ENCODE measurements at regions not wholly inside any gene's neighbourhood (a gene's known extent, or its start where the extent isn't known, plus 50 kb on each side); places are given as distances from the start of the nearest gene placed in this dataset.

DNA sequence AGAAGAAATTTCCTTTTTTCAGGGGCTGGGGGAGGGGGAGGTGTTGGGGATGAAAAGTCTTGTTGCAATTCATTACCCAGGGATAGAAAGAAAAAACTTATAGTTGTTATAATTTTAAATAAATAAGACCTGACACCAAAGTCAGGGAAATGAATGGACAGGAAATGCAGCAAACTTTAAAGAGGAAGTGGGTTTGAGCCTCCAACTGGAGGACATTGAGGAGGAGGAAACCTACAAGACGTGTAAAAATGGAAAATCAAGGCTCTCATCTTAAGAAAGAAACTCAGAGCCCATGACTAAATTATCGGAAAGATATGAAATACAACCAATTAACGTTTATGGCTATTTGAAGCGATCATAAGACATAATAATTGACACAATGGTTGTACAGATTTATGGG is 54.4 kb downstream of the NIBAN1 start:
- Histone ChIP-seq H3K27ac (no peak overlapping the region), H3K4me3 (replicated peaks in 1 of 3) (no peak overlapping the region), H3K9me3 (no peaks in the 10 kb centered on the region), H3K4me1 (no peaks in the 10 kb centered on the region), H3K27me3 (no peaks in the 10 kb centered on the region), H3K36me3 (no peaks in the 10 kb centered on the region)
- TF ChIP-seq, protein P1, sequence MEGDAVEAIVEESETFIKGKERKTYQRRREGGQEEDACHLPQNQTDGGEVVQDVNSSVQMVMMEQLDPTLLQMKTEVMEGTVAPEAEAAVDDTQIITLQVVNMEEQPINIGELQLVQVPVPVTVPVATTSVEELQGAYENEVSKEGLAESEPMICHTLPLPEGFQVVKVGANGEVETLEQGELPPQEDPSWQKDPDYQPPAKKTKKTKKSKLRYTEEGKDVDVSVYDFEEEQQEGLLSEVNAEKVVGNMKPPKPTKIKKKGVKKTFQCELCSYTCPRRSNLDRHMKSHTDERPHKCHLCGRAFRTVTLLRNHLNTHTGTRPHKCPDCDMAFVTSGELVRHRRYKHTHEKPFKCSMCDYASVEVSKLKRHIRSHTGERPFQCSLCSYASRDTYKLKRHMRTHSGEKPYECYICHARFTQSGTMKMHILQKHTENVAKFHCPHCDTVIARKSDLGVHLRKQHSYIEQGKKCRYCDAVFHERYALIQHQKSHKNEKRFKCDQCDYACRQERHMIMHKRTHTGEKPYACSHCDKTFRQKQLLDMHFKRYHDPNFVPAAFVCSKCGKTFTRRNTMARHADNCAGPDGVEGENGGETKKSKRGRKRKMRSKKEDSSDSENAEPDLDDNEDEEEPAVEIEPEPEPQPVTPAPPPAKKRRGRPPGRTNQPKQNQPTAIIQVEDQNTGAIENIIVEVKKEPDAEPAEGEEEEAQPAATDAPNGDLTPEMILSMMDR (IDR thresholded peaks at IDR 0.05): no peak
- no peak for TF ChIP-seq POLR2A (IDR thresholded peaks at IDR 0.05)
- intact Hi-C loops (cut with DNase I): no loop called here
- no peak for DNase-seq
- 86 to 87% methylated on average over 4 of the region's 4 CpGs for WGBS, 2 donors

DNA sequence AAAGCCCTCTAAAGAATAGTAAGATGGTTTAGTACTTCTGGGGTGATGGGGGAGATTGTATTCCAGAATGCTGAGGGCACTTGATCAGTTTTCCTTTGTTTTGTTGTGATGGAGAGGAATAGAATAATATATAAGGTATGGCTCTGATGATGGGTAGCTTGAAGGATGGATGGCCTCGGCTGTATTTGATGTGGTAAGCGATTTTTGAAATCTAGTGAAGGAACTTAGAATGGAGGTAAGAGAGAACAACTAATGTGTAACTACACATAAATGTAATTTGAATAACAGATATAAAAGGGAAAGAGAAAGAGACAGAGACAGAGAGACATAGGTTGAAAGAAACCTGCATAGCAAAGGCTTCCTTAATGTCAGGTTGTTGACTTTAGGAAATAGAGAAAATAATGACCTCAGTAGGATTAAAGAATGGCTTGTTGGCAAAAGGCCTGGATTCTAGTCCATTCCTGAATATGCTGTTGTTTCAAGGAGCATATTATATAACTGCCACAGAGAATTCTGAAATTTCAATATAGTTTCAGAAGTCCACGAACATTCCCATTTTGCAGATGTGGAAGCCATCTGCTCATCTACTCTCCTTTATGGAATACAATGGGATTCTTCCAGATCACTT is 58.7 kb downstream of the NIBAN1 start:
- DNase-seq: no peak
- Histone ChIP-seq H3K4me3 (replicated peaks in 1 of 3) (no peak overlapping the region), H3K27me3 (no peaks in the 10 kb centered on the region), H3K27ac (no peak overlapping the region), H3K36me3 (no peaks in the 10 kb centered on the region), H3K4me1 (no peaks in the 10 kb centered on the region), H3K9me3 (no peaks in the 10 kb centered on the region)
- no peak for TF ChIP-seq POLR2A (IDR thresholded peaks at IDR 0.05)
- TF ChIP-seq, protein P1 (IDR thresholded peaks at IDR 0.05): no peak
- intact Hi-C loops (cut with DNase I): no loop called here
- 91 to 96% methylated on average over 3 of the region's 3 CpGs for WGBS, 2 donors

DNA sequence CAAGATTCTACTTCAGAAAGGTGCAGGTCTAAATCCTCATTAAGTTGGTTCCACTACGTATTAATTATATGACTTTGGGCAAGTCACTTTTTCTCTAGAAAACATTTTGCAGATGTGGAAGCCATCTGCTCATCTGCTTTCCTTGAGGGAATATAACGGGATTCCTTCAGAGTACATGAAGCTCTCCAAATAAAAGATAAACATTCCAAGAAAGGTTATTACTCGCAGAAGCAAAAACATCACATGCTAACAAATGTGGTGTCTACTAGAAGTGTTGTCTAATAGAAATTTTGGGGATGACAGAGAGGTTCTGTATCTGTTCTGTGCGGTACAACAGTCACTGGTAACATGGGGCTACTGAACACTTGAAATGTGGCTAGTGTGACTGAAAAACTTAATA is 60.2 kb downstream of the NIBAN1 start:
- H3K27ac ChIP-seq: no peak overlapping the region
- TF ChIP-seq, protein P1 (IDR thresholded peaks at IDR 0.05): no peak
- no peak for TF ChIP-seq POLR2A (IDR thresholded peaks at IDR 0.05)
- intact Hi-C loops (cut with DNase I): no loop called here
- no peak for DNase-seq
- H3K4me1 ChIP-seq: no peaks in the 10 kb centered on the region
- no peaks in the 10 kb centered on the region for H3K36me3 ChIP-seq
- H3K9me3 ChIP-seq: no peaks in the 10 kb centered on the region
- no peak overlapping the region for H3K4me3 ChIP-seq (replicated peaks in 1 of 3)
- WGBS, 2 donors: 79 to 88% methylated on average over 4 of the region's 4 CpGs
- no peaks in the 10 kb centered on the region for H3K27me3 ChIP-seq

DNA sequence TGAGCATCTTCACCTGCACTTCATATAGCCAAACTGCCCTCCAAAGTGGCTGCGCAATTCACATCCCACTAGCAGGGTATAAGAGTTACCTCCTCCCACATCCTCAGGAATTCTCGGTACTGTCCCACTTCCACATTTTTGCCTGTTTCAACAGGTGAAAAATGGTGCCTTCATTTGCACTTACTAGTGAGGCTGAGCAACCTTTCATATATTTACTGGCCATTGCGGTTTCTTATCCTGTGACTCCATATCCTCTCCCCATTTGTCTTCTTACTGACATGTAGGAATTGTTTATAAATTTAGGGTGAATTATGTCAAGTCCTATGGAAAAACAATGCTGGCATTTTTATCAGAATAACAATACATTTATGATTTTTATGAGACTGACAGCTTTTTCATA is 61.9 kb downstream of the NIBAN1 start:
- WGBS, 2 donors: 95% methylated on average over 3 of the region's 3 CpGs
- TF ChIP-seq, protein P1 (IDR thresholded peaks at IDR 0.05): no peak
- no peak for TF ChIP-seq POLR2A (IDR thresholded peaks at IDR 0.05)
- Histone ChIP-seq H3K4me3 (replicated peaks in 1 of 3) (no peak overlapping the region), H3K27ac (no peak overlapping the region), H3K4me1 (no peaks in the 10 kb centered on the region), H3K36me3 (no peaks in the 10 kb centered on the region), H3K27me3 (no peaks in the 10 kb centered on the region), H3K9me3 (no peaks in the 10 kb centered on the region)
- DNase-seq: no peak
- intact Hi-C loops (cut with DNase I): no loop called here

DNA sequence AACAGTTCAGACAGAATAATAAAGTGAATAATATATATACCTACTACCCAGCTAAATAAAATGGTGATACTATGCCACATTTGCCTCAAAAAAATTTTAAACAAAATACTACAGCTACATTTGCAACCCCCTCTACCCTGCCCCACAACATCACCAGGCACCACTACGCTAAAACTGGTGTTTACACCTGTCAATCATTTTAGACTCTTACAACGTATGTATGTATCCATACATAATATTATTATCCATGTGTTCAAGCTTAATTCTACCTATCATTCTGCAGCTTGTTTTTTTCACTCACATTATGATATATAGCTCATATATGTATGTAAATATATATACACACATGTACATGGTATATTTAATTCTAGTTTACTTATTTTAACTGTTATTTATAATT is 62.5 kb downstream of the NIBAN1 start:
- H3K27me3 ChIP-seq: no peaks in the 10 kb centered on the region
- WGBS, 2 donors: 89 to 96% methylated on average over 2 of the region's 2 CpGs
- no peaks in the 10 kb centered on the region for H3K9me3 ChIP-seq
- H3K4me3 ChIP-seq (replicated peaks in 1 of 3): no peak overlapping the region
- no peak for DNase-seq
- no peaks in the 10 kb centered on the region for H3K36me3 ChIP-seq
- TF ChIP-seq, protein P1 (IDR thresholded peaks at IDR 0.05): no peak
- TF ChIP-seq POLR2A (IDR thresholded peaks at IDR 0.05): no peak
- H3K27ac ChIP-seq: no peak overlapping the region
- no peaks in the 10 kb centered on the region for H3K4me1 ChIP-seq
- intact Hi-C loops (cut with DNase I): no loop called here

Measured in thyroid gland (tissue), 4 donors.